CD4-positive, alpha-beta T cell treated with Interleukin-21 for 1 hour (primary cell): ENCODE measurements at regions not wholly inside any gene's neighbourhood (a gene's known extent, or its start where the extent isn't known, plus 50 kb on each side); places are given as distances from the start of the nearest gene placed in this dataset.

ENCODE experiments used
- DNase-seq: peaks from one replicate; pipeline ENCODE4 v3.0.0-alpha.2; 2020

DNA sequence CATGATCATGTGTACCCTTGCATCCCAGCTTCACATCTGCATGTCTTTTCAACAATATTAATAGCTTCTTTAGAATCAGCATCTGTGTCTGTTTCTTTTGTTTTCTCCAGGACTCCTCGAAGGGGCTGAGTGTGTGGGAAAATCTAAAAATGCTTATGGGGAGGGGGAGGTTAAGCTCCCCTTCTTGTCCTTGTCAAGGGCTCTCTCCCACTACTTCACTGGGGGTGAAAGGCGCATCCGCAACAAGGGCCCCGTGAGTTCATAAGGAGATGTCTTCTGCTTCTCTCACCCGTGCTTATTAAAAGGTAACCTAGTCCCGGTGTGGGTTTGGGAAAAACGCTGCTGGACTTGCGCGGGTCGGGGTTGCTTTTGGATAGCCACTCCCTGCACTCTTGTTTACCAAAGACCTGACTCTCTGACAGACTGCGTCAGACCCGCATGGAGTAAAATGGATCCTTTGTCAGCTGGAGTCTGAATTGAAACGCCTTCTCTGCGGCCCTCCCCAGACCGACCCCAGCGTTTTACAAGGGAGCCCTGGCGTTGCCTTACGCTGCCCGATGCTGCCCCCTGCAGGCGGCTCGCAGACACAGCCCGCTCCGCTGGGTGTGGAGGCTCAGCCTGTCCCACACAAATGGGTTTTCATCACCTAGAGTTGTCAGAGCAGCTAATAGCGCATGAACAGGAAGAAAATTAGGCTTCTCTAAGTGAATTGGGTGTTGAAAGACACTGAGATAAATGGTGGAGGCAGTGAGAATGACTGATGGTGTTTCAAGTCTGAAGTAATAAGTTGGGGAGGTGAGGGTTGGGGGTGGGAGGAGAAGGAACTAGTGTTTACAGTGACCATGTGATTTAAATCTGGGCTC, 53.8 kb downstream of the IER5 start:
- peak; percentile 88 for DNase-seq

DNA sequence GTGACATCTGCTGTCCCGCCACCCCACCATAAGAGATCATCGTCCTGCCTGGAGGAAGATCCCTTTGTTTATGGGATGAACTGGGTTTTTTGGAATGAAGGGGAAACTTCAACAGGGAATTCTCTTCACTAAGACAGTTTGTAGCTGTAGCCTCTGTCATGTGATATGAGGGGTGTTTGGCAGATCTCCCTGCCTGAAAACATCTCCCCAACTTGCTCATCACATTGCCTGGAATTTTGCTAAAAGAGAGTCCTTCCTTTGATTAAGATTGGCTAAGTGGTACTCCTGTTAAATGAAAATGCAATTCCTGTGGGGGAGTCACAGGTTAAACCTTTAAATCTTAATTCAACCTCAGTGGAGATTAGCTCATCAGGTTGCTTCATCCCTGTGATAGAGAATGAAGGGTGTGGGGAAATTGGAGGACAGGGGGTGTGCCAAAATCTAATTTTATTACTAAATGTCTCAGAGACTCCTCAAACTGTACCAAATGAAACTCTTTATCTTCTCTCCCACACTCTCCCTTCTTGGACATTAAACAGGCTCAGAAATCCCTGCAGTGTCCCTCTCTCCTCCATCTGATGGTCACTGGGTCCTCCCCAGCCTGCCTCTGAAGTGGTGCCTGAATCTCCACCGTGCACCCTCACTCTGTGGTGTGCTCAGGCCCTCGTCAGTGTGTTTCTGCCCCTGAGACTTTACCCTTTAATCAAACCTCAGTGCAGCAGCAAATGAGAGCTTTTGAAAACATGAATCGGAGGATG, 54.8 kb downstream of the IER5 start:
- DNase-seq, result no peak

DNA sequence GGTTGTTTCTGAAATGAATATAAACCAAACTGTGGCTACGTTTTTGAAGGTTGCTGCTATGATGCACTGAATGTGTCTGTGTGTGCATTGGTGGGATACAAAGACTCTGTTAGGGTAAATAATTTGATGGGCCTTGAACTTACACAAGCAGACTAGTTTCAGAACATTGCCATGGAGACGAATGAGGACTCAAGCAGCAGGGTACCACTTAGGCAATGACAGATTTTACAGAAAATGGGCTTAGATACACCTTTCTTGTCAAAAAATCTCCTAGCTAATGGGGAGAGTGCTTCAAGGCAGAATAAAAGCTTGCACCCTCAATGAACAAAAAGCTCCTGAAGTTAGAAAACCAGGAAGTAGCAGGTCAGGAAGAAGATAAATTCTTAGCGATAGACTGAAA, 55.7 kb downstream of the IER5 start:
- DNase-seq, result no peak

DNA sequence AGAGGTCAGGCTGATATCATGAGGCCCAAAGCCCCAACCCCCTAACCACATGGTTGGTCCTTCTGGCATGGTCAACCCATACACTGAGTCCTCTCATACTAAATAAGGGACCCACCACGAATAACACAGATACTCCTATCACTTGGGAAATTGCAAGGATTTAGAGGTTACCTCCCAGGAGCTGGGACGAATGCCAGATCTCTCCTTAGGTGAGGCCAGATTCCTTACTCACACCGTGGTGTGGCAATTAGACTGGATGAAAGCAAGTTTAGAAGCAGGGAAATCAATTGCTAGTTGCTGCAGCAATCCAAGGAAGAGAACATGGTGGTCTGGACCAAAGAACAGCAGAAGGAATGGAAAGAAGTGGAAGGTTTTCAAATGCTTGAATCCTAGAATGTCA, 60.1 kb downstream of the IER5 start:
- DNase-seq, result no peak

DNA sequence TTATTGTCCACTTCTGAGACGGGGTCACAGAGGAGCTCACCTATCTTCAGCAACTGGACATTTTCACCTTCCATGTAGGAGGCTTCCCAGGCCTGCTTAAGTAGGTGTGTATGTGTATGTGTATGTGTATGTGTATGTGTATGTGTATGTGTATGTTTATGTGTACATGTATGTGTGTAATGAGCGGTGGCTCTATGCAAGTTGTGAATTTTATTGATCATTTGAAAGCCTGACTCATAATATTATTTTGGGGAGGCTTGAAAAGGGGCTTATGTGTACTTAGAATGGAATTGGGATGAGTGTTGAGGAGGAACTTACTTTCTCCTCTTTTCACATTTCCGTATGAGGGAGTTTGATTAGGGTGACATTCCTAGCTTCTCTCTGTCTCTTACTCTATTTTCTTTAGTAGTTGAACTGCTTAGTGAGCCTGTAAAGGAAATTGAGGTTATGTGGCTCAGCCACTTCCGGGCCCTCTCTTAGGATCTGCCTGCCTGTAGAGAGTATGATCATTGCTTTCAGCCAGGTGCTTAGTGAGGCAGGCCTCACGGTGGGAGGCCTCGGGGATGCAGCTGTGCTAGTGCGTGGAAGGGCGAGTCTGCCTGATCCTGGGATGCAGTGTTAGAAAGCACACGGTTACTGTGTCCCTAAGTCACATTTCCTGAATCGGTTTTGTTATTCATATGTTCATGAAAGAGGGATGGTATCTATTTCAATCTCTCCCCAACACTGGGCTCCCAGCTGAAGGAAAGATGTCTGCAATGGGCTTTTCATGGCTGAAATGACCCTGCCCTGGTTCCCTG, 61.0 kb downstream of the IER5 start:
- peak; percentile 81 for DNase-seq

DNA sequence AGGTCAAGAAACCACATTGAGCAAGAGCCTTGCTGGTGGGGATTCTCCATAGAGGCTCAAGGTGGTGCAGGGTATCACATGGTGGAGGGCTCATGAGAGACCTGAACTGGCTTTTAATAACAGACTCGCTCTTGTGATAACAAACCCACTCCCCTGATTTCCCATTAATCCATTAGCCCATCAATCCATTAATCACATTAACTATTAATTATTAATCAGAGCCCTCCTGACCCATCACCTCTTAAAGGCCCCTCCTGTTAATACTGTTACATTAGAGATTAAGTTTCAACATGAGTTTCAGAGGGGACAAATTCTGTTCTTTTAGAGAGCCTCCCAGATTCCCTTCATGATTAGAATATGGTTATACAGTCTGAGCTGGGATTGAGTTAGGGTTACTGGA, 61.8 kb downstream of the IER5 start:
- DNase-seq, result no peak

DNA sequence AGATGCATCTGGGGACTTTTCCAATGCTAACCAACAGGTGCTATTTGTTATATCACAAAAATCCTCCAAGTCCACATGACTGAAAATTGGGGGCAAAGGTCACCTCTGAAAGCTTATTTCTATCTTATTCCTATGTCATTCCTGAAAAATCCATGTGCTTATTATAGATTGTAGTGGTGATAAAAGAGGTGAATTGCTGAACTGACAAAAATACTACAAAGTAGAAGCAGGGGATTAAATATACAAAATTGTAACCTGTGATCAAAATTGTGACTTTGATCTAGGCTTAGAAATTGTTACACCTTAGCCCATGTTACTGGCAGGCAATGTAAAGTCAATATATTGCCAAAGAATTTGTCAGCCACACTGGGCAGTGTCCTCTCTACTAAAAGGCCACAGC, 62.3 kb downstream of the IER5 start:
- DNase-seq, result no peak

DNA sequence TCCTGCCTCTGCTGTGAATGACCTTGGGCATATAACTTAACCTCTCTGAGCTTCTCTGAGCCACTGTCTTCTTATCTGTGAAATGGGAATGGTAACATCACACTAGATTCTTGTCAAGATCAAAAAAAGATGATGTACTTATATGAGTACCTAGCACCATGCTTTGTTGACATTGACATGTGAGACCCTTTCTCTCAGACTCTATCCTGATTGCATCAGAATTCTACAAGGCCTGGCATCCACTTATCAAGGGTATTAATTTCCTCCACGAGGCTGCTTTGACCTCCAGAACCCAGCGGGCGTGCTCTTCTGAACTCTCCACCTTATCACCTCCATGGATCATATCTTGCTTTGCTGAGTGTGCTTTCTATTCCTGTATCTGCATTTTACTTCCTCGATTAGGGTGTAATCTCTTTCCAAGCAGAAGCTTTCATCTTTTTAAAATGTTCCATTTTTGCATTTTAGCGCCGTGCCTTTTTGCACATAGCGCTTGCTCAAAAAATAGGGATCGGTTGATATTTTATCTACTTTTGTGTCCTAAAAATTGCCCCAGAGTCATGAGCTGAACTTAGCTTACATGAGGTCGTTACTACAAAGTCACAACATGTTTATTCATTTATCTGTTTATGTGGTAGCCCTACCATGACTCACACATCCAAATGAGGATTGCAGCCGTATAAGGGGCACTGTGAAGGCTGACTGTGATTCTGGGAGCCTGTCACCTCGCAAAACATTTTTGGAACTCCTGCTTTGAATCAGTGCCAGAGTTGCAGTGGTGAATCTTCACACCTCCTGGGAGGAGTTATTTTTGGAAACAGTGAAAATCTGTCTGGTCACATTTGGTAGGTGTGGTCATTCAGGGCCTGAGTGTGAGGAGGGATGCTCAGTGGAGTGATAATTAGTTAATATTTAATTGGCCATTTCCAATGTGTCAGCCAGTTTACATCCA, 63.2 kb downstream of the IER5 start:
- no peak for DNase-seq

DNA sequence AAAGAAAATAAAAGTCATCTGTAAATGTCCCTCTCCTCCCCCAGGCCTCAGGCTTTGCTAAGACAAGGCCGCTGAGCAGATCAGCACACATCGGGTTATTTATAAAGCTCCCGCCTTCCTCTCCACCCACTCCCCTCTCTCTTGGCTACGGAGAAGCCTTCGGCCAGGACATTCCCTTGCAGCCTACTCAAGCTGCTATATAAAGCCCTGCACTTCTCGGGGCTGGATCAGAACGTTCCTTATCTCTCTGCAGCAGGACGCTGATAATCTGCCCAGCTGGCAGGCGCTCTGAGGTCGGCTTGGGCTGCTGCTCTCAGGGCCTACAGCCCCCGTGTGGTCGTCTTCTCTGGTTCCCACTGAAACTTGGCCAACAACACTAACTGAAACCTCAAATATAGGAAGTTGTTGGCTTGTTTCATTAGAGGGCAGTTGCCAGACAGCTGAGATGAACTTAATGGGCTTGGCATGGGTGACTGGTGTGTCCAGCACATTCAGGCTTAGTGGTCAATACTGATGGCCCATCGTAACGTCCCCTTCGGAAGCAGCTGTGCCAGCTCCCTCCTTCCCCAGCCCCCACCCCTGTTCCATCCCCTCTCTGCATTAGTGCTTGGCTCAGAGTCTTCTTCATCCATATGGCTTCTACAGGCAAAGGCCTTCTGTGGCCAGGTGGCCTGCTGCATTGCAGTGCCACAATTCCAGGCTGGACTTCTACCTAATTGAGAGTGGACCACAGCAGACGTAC, 64.6 kb downstream of the IER5 start:
- DNase-seq, result no peak

DNA sequence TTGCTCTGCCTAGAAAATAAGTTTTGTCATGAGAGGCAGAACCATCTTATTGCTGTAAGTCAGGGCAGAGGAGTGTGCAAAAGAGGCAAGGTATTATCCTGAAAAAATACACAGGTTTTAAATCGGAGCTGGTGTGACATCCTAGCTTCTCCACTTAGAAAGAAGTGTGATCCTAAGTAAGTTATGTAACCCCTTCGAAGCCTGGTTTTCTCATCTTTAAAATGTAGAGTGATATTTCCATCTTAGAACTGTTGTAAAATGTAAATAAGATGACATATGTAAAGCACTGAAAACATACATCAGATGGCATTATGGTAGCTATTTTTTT, 65.1 kb downstream of the IER5 start:
- DNase-seq, result no peak

DNA sequence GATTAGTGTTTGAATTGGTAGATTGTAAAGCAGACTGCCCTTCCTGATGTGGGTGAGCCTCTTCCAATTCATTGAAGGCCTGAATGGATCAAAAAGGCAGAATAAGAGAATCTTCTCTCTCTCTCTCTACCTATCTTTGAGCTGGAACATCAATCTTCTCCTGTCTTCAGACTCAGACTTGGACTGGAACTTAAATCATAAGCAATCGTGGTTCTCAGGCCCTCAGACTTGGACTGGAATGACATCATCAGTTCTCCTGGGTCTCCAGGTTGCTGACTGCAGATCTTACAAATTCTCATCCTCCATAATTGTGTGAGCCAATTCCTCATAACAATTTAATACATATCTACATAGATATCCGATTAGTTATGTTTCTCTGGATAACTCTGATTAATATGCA, 66.8 kb downstream of the IER5 start:
- no peak for DNase-seq

DNA sequence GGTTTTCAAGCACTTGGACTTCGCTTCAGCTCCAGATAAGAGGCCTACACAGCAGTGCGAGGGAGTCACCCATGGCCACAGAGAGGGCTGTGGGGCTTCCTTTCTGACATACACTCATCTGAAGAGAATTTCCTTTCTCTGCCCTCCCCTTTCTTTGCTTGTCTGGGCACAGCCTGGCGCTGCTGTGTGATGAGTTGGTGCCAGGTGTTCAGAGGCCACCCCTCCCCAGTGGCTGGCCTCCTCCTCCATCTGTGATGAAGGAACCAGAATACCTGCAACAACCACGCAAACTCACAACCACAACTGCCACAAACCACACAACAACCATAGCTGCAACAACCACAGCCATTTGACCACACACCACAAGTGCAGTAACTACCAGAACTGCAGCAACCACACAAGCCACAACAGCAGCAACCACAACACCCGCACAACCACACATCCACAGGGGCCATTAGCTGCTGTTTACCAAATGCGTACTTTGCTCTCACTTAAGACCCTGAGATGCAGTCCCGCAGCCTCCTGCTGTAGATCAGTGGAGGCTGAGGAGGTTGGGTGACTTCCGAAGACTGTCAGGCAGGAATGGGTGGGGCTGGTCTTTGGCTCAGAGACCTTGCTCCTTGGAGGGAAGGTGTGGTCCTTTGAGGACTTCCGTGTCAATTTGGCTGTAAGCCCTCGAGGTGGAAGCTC, 71.1 kb downstream of the IER5 start:
- peak; percentile 77 for DNase-seq

DNA sequence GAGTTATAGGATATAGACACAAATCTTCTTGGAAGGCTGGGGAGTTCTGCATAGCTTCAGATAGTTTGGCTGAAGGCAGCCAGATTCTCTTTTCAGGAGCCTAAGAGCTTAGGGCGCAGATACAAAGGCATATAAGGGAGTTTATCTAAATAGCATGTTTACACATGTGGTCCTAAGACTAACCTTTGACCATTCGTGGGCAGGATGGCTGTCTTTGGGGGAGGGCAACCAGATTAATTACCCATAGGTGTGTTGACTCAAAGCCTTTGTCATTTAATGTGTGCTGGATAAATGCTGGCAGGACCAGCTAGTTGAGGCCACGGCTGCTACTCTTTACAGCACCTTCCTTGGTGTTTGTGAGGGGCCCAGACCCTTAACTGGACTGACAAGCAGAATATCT, 71.8 kb downstream of the IER5 start:
- no peak for DNase-seq

DNA sequence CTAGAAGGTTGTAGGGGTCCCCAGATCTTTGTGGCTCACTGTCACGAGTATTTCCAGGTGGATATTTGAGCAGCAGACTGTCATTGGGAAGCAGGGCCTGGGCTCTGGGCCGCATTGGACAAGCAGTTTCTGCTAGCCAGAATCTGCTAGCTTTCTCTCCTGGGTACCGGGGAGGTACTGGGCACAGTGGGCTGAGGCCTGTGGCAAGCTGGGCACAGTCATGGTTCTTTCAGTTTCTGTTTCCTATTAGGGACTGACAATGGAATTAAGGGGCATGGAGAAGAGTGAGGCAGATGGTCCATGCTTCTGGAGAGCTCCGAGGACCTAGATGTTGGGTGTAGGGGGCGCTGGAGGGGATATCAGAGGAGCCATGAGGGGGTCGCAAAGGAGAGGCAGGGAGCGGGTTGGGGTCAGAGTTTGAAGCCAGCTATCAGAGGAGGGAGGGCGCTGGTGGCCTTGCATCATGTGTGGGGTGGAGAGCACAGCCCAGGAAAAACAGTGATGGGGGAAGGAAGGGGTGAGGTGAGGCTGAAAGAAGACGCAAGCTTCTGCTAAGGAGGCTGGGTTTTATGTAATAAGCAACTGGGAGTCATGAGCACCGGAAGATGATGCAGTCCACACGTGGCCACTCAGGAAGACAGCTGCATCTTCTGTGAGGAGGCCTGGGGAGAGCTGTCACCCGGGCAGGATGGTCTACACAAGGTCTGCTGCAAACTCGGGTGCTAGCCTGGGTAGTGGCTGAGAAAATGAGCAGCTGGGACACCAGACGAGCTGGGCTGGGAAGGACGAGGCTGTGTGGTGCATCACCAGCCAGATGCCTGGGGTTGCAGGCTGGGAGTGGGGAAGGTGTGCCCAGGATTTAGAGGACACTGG, 72.7 kb downstream of the IER5 start:
- peak; percentile 29 for DNase-seq

DNA sequence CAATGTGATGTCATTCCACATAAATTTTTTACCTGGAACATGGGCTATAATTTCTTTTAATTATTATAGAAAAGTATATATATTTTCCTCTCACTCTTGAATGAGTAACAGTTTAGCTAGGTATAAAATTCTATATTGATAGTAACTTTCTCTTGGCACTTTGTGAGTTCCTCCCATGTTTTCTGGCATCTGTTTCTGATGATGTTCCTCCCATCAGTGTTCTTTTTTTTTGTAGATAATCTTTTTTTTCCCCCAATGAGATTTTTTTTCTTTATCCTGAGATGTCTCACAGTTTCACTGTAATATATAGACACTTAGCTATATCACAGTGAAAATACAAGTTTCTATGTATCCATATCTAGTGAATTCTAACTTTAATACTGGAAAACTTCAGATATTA, 75.2 kb downstream of the IER5 start:
- no peak for DNase-seq

DNA sequence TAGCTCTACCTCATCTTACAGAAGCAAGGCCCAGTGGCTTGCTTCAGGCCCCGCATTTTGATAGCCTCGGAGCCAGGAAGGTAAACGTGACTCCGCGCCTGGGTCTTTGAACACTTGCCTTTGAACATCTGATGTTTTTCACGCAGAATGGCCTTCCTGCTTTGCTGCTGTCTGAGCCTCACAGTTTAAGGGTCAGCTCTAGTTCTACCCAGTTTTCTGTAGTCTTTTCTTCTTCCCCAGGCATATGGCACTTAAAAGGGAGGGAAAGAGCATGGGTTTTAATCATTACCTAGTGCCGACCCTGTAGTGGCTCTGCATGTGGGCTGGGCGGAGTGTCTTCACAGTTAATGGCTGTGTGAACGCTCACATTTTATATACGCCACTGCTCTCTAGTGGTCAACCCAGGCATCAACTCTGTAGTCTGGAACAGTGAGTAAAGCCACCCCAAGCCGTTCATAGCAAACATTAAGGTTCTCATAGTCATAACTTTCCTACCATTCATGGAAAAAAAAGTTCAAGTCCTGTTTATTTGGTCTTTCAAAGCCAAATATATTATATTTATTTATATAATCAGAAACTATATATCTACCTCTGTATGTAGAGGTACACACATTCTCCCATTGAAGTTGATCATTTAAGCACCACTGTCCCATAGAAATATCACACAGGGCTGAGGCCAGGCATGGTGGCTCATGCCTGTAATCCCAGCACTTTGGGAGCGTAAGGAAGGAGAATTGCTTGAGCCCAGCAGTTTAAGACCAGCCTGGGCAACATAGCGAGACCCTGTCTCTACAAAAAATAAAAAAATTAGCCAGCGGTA, 78.1 kb downstream of the IER5 start:
- DNase-seq, result peak; percentile 77

DNA sequence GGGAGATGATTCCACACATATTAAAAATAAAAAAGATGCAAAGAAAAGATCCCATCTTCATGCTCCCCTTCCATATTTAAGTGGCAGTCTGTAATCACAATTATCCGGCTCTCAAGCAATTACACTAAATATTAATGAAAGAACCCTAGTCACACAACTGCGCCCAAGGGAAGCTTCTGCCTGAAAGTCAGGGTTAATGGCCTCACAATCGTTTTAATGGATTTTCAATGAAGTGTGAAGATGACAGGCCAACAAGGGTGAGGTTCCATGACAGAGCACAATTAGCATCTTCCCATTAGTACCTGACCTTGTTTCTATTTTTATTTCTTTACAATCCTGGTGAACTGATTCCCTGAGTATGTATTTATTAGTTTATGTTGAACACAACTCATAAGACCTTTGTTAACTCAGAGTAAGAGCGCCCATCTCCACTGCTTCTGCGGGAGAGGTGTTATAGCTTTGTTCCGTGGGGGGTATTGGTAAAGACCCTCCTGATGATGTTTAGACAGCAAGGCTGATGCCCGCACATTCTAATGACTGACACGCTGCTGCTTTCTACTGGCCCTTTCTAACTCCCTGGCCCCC, 80.9 kb downstream of the IER5 start:
- DNase-seq, result no peak

DNA sequence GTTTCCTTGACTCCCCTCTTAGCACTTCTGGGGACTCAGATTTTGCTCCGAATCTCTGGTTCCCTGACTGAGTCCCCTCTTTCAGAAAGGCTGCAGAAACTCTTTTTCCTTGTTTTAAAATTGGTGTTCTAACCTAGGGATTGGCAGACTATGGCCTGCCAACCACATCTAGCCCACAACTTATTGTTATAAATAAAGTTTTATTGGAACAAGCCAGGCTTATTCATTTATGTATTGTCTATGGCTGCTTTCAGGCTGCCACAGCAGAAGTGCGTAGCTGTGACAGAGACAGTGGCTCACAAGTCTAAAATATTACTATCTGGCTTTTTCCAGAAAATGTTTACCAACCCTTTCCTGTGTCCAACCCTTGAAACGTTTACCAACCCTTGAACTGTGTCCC, 81.7 kb downstream of the IER5 start:
- DNase-seq, result no peak

DNA sequence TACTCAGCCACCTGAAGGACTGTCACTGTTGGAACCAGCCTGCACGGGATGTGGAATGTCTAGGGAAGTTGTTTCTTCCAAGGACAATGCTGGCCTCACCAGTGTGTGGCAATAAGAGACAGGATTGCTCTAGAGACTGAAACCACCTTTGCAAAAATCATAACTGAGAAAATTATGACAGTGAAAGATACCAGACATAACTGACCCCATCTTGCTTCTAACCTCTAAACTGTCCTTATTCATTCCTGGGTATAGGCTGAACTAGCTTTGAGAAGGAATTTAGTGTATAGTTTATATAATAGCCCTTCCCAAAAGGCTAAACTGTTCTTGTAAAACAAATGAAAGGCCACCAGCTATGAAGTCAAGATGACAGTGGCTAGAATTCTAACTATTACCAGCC, 83.6 kb downstream of the IER5 start:
- DNase-seq, result no peak
